ENCODE measurements at regions not wholly inside any gene's neighbourhood (a gene's known extent, or its start where the extent isn't known, plus 50 kb on each side); places are given as distances from the start of the nearest gene placed in this dataset.

DNA sequence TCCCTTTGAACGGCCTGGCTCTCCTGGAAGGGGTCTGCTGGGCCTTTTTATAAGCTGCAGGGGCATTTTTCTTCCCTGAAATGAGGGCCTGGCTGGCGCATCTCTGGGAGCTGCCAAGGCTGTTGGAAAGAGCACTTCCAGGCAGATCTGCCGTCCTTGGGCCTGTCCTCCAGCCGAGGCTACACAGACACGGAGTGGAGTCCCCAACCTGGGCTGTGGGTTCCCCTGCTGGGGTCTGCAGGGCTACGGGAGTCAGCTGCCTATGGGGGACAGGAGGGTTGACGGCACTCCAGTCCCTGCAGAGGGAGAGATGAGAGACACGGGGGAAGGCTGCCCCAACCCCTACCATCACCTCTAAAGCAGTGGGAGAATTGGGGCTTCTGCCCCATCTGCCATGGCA, 606.6 kb downstream of the TBC1D22A start:
- peaks cover 3 to 8% (median 5%) of the 10 kb centered on the region in 5 donors for H3K9me3 Mint-ChIP-seq
- DNase-seq: no peak
- Histone ChIP-seq H3K9me3 (ENCODE audit: low read length) (no peaks in the 10 kb centered on the region), H3K4me3 (ENCODE audit: low read length) (no peak overlapping the region), H3K36me3 (ENCODE audit: insufficient read depth, low read length) (no peaks in the 10 kb centered on the region), H3K27me3 (ENCODE audit: insufficient read depth, low read length, poor library complexity, severe bottlenecking) (no peaks in the 10 kb centered on the region), H3K4me1 (ENCODE audit: insufficient read depth, low read length) (no peaks in the 10 kb centered on the region), H3K27ac (ENCODE audit: low read depth, low read length) (no peak overlapping the region)
- peaks cover 4 to 16% of the 10 kb centered on the region in 2 donors for H3K27me3 Mint-ChIP-seq
- H3K36me3 Mint-ChIP-seq: peaks cover 0 to 8% (median 0%) of the 10 kb centered on the region in 3 donors
- H3K4me3 Mint-ChIP-seq: no peak overlapping the region
- no peak overlapping the region for H3K27ac Mint-ChIP-seq
- POLR2A ChIA-PET: no interaction called here
- no peaks in the 10 kb centered on the region for H3K4me1 Mint-ChIP-seq
- CTCF ChIA-PET: no interaction called here

DNA sequence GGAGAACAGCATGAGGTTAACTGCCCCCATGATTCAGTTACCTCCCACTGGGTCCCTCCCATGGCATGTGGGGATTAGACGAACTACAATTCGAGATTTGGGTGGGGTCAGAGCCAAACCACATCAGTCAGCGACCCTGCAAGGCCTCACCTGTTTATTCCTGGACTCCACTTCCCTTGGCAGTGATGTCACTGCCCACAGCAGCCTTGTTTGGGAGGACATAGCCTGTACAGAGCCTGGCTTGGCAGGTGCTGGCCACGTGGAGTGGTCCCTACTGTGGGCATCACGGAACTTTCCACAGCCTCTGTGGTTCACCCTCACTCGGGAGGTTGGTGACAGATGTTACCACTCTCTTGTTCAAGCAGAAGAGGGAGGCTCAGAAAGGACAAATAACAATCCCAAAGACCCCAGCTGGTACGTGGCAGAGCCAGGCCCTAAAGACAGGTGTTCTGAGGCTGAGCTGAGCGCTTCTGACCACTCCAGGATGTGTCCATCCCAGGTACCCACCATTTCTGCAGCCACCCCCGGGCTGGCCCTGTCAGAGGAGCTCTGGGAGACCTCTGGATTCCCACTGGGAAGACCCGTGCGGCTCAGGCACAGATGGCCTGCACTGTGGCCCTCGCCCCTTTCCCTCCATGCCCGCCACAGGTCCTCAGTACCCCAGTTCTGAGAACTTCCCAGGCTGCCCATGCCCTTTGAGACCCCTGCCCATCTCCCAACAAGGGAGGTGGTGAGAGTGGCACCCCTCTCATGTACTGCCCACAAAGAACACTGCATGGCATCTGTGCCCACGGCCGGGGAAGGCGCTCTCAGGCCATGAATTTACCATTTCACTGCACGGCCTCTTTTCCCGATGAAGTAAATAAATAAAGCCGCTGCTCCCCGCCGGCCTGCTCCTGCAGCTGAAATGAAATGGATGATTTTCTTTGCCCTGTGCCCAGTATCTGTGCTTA, 605.8 kb downstream of the TBC1D22A start:
- no peaks in the 10 kb centered on the region for H3K4me1 Mint-ChIP-seq
- POLR2A ChIA-PET: no interaction called here
- CTCF ChIA-PET: no interaction called here
- no peaks in the 10 kb centered on the region for H3K9me3 ChIP-seq (ENCODE audit: low read length)
- no peak for DNase-seq
- peaks cover 4 to 16% of the 10 kb centered on the region in 2 donors for H3K27me3 Mint-ChIP-seq
- no peaks in the 10 kb centered on the region for H3K36me3 ChIP-seq (ENCODE audit: insufficient read depth, low read length)
- no peak overlapping the region for H3K4me3 ChIP-seq (ENCODE audit: low read length)
- H3K27ac Mint-ChIP-seq: no peak overlapping the region
- no peaks in the 10 kb centered on the region for H3K4me1 ChIP-seq (ENCODE audit: insufficient read depth, low read length)
- peaks cover 0 to 8% (median 0%) of the 10 kb centered on the region in 3 donors for H3K36me3 Mint-ChIP-seq
- H3K9me3 Mint-ChIP-seq: peaks cover 5 to 11% (median 6%) of the 10 kb centered on the region in 5 donors
- H3K27me3 ChIP-seq (ENCODE audit: insufficient read depth, low read length, poor library complexity, severe bottlenecking): no peaks in the 10 kb centered on the region
- H3K4me3 Mint-ChIP-seq: no peak overlapping the region
- H3K27ac ChIP-seq (ENCODE audit: low read depth, low read length): no peak overlapping the region

DNA sequence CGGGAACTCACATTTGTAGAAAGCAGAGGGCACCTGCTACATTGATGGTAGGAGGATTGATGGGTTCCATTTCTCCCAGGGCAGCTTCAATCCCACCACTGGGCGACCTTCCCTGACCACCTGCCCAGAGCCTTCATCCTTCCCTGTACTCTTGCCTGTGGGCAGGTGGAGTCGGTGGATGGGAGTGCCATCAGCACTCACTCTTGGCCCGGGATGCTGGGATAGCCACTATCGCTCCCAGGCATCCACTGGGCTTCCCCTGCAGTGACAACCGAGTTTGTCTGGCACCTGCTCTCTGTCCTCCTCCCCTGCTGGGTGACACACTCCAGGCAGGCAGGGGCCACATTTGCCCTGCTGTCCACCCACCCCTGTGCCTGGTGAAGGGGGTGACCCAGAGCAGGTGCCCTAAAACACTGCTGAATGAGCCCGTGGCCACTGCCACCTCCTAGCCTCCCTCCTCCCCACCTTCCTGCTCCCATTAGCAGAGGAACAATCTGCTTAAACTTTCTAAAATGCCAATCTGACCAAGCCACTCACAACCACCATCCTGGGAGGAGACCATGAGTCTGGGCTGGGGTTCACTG, 604.7 kb downstream of the TBC1D22A start:
- Histone ChIP-seq H3K27ac (ENCODE audit: low read depth, low read length) (no peak overlapping the region), H3K27me3 (ENCODE audit: insufficient read depth, low read length, poor library complexity, severe bottlenecking) (no peaks in the 10 kb centered on the region), H3K4me1 (ENCODE audit: insufficient read depth, low read length) (no peaks in the 10 kb centered on the region), H3K36me3 (ENCODE audit: insufficient read depth, low read length) (no peaks in the 10 kb centered on the region), H3K9me3 (ENCODE audit: low read length) (no peaks in the 10 kb centered on the region), H3K4me3 (ENCODE audit: low read length) (no peak overlapping the region)
- Mint-ChIP-seq H3K9me3 (peaks cover 10 to 13% (median 12%) of the 10 kb centered on the region in 5 donors), H3K4me3 (no peak overlapping the region), H3K27me3 (peaks cover 2 to 16% of the 10 kb centered on the region in 2 donors), H3K4me1 (no peaks in the 10 kb centered on the region), H3K36me3 (peaks cover 0 to 8% (median 0%) of the 10 kb centered on the region in 3 donors), H3K27ac (no peak overlapping the region)
- POLR2A ChIA-PET: no interaction called here
- CTCF ChIA-PET: no interaction called here
- no peak for DNase-seq

GRCh38 chr22:47366026-47366767, 603.7 kb downstream of the TBC1D22A start:
- CTCF ChIA-PET: no interaction called here
- H3K27ac Mint-ChIP-seq: no peak overlapping the region

GRCh38 chr22:47361247-47361646, 598.8 kb downstream of the TBC1D22A start:
- no peaks in the 10 kb centered on the region for H3K4me1 ChIP-seq (ENCODE audit: insufficient read depth, low read length)
- no peak overlapping the region for H3K27ac ChIP-seq (ENCODE audit: low read depth, low read length)
- peaks cover 0 to 13% of the 10 kb centered on the region in 2 donors for H3K27me3 Mint-ChIP-seq
- H3K27ac Mint-ChIP-seq: no peak overlapping the region
- no peak overlapping the region for H3K4me3 ChIP-seq (ENCODE audit: low read length)
- H3K4me1 Mint-ChIP-seq: no peaks in the 10 kb centered on the region
- H3K9me3 Mint-ChIP-seq: peaks cover 12 to 37% (median 16%) of the 10 kb centered on the region in 5 donors
- H3K9me3 ChIP-seq (ENCODE audit: low read length): no peaks in the 10 kb centered on the region
- no peaks in the 10 kb centered on the region for H3K36me3 ChIP-seq (ENCODE audit: insufficient read depth, low read length)
- peaks cover 0 to 4% (median 0%) of the 10 kb centered on the region in 3 donors for H3K36me3 Mint-ChIP-seq
- POLR2A ChIA-PET: no interaction called here
- no peak overlapping the region for H3K4me3 Mint-ChIP-seq
- CTCF ChIA-PET: no interaction called here
- no peaks in the 10 kb centered on the region for H3K27me3 ChIP-seq (ENCODE audit: insufficient read depth, low read length, poor library complexity, severe bottlenecking)
- no peak for DNase-seq

More at GRCh38 chr22:47366026-47366767, 603.7 kb downstream of the TBC1D22A start:
- H3K27me3 ChIP-seq (ENCODE audit: insufficient read depth, low read length, poor library complexity, severe bottlenecking): no peaks in the 10 kb centered on the region
- Mint-ChIP-seq H3K36me3 (peaks cover 0 to 8% (median 0%) of the 10 kb centered on the region in 3 donors), H3K27me3 (peaks cover 2 to 12% of the 10 kb centered on the region in 2 donors), H3K9me3 (peaks cover 12 to 21% (median 16%) of the 10 kb centered on the region in 5 donors), H3K4me3 (no peak overlapping the region), H3K4me1 (no peaks in the 10 kb centered on the region)
- H3K4me1 ChIP-seq (ENCODE audit: insufficient read depth, low read length): no peaks in the 10 kb centered on the region
- no peaks in the 10 kb centered on the region for H3K9me3 ChIP-seq (ENCODE audit: low read length)
- H3K36me3 ChIP-seq (ENCODE audit: insufficient read depth, low read length): no peaks in the 10 kb centered on the region
- no peak for DNase-seq
- POLR2A ChIA-PET: no interaction called here
- no peak overlapping the region for H3K4me3 ChIP-seq (ENCODE audit: low read length)
- no peak overlapping the region for H3K27ac ChIP-seq (ENCODE audit: low read depth, low read length)

DNA sequence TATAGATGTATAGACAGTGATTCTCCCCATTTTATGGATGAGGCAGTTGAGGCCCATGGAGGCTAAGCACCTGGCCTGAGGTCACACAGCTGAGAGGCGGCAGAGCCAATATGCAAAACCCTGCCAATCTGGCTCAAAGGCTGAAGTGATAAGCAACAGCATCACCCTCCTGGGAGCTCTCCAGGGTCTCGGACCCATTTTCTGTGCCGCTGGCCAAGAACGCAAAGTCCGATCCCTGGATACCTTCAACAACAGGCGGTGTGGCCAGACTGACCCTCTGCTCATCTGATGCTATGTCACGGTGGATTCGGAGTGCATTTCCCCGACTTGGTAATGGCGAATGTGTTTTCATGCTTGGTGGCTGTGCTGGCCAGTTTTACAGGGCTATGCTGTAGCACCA, 595.0 kb downstream of the TBC1D22A start:
- H3K27ac ChIP-seq (ENCODE audit: low read depth, low read length): no peak overlapping the region
- no peaks in the 10 kb centered on the region for H3K27me3 ChIP-seq (ENCODE audit: insufficient read depth, low read length, poor library complexity, severe bottlenecking)
- no peaks in the 10 kb centered on the region for H3K4me1 ChIP-seq (ENCODE audit: insufficient read depth, low read length)
- H3K27me3 Mint-ChIP-seq: peaks cover 0 to 11% of the 10 kb centered on the region in 2 donors
- H3K9me3 Mint-ChIP-seq: peaks cover 1 to 35% (median 8%) of the 10 kb centered on the region in 5 donors
- CTCF ChIA-PET: no interaction called here
- POLR2A ChIA-PET: no interaction called here
- H3K36me3 Mint-ChIP-seq: peaks cover 0 to under 1% (median 0%) of the 10 kb centered on the region in 3 donors
- H3K4me3 ChIP-seq (ENCODE audit: low read length): no peak overlapping the region
- H3K4me3 Mint-ChIP-seq: no peak overlapping the region
- H3K36me3 ChIP-seq (ENCODE audit: insufficient read depth, low read length): no peaks in the 10 kb centered on the region
- H3K27ac Mint-ChIP-seq: peak overlapping the region in 1 of 8 donors; percentile 78
- H3K4me1 Mint-ChIP-seq: no peaks in the 10 kb centered on the region
- no peaks in the 10 kb centered on the region for H3K9me3 ChIP-seq (ENCODE audit: low read length)
- DNase-seq: no peak

DNA sequence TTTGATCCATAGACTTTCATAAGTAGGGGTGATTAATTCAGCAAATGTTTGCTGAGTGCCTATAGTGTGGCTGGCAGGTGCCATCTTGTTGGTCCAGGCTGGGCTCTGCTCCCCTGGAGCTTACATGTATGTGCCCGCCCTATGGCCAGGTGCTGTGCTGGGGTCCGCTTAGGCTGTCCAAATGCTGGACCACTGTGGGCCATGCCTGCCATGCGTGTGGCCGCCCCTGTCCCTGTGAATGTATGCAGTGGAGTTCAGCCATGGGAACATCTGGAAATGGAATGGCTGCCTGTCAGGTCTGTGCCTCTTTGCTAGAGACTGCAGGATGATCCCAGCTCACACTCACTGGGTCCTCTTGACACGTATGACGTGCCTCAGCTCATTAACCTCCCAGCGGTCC, 594.6 kb downstream of the TBC1D22A start:
- H3K4me3 ChIP-seq (ENCODE audit: low read length): no peak overlapping the region
- CTCF ChIA-PET: no interaction called here
- no peak overlapping the region for H3K27ac ChIP-seq (ENCODE audit: low read depth, low read length)
- POLR2A ChIA-PET: no interaction called here
- no peaks in the 10 kb centered on the region for H3K27me3 ChIP-seq (ENCODE audit: insufficient read depth, low read length, poor library complexity, severe bottlenecking)
- no peaks in the 10 kb centered on the region for H3K9me3 ChIP-seq (ENCODE audit: low read length)
- Mint-ChIP-seq H3K9me3 (peaks cover 0 to 32% (median 6%) of the 10 kb centered on the region in 5 donors), H3K27me3 (peaks cover 0 to 11% of the 10 kb centered on the region in 2 donors), H3K36me3 (no peaks in the 10 kb centered on the region), H3K4me3 (no peak overlapping the region), H3K27ac (no peak overlapping the region), H3K4me1 (no peaks in the 10 kb centered on the region)
- H3K36me3 ChIP-seq (ENCODE audit: insufficient read depth, low read length): no peaks in the 10 kb centered on the region
- DNase-seq: no peak
- no peaks in the 10 kb centered on the region for H3K4me1 ChIP-seq (ENCODE audit: insufficient read depth, low read length)

DNA sequence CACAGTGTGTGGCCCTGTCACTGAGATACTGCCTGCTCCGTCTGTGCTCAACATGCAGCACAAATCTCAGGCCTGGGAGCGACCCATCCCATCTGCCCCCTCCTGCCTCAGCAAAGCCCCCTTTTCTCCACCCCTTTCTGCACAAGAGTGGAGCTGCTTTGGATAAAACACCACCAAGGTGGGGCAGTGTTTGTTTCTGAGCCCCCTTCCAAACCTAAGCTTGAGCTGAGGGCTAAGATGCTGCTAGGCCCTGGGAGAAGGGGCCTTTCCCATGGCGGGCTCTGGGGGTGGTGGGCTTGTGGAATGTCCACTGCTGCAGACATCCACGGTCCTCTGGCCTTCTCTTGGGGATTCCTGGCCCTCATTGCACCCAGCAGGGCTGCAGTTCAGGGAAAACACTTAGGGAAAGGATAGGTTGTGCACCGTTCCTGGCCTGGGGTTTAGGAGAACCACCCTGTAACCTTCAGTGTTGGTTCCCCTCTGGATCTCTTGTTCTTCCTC, 594.1 kb downstream of the TBC1D22A start:
- H3K9me3 ChIP-seq (ENCODE audit: low read length): no peaks in the 10 kb centered on the region
- CTCF ChIA-PET: no interaction called here
- H3K27ac ChIP-seq (ENCODE audit: low read depth, low read length): no peak overlapping the region
- no peak for DNase-seq
- Mint-ChIP-seq H3K27me3 (peaks cover 0 to 11% of the 10 kb centered on the region in 2 donors), H3K27ac (no peak overlapping the region), H3K4me3 (no peak overlapping the region), H3K4me1 (no peaks in the 10 kb centered on the region), H3K36me3 (no peaks in the 10 kb centered on the region), H3K9me3 (peaks cover 0 to 29% (median 4%) of the 10 kb centered on the region in 5 donors)
- no peaks in the 10 kb centered on the region for H3K4me1 ChIP-seq (ENCODE audit: insufficient read depth, low read length)
- POLR2A ChIA-PET: no interaction called here
- no peak overlapping the region for H3K4me3 ChIP-seq (ENCODE audit: low read length)
- H3K27me3 ChIP-seq (ENCODE audit: insufficient read depth, low read length, poor library complexity, severe bottlenecking): no peaks in the 10 kb centered on the region
- H3K36me3 ChIP-seq (ENCODE audit: insufficient read depth, low read length): no peaks in the 10 kb centered on the region

Measured in CD8-positive, alpha-beta memory T cell (primary cell).